Right ventricle myocardium inferior (tissue), 1 donor: ENCODE measurements at regions not wholly inside any gene's neighbourhood (a gene's known extent, or its start where the extent isn't known, plus 50 kb on each side); places are given as distances from the start of the nearest gene placed in this dataset.
"Not testable (repeated sequence)": the region's sequence is repeated elsewhere in the genome, so short reads cannot be mapped to it uniquely, and the experiment has no call there.

Experiments
- ATAC-seq: fragments of 200-7000 bp; cut with Tn5 transposase; one replicate; pipeline ENCODE4 v1.9.1; 2020; ENCODE audit warnings: mild to moderate bottlenecking, moderate library complexity
- DNase-seq: peaks from one replicate; pipeline ENCODE4 v3.0.0; 2021; ENCODE audit errors: missing footprints
- intact Hi-C: fragments of 100-400 bp; cut with DNase I; formaldehyde crosslinking; loops from one replicate; pipeline ENCODE4 v1.11.0; 2022
- donor health status: DM: no; HTN: yes; CAD: no; lungs with severe emphysema.

- ATAC-seq (no peak), DNase-seq (no peak)
- intact Hi-C loops, result no loop called here
Measured at GRCh38 chr3:187844708-187845107, 99.4 kb upstream of the BCL6 start.

- ATAC-seq (no peak), DNase-seq (no peak)
- intact Hi-C loops, result no loop called here
Measured at GRCh38 chr3:187845826-187846225, 100.6 kb upstream of the BCL6 start.

- intact Hi-C loops, result no loop called here
- no peak for DNase-seq
- no peak for ATAC-seq
Measured at GRCh38 chr3:187848401-187848800, 103.1 kb upstream of the BCL6 start.

- DNase-seq, result no peak
- intact Hi-C loops, result no loop called here
- ATAC-seq, result no peak
Measured at GRCh38 chr3:187849016-187849654, 103.9 kb upstream of the BCL6 start.

GRCh38 chr3:187850258-187850921 is 105.1 kb upstream of the BCL6 start:
- ATAC-seq (no peak), DNase-seq (no peak)
- intact Hi-C loops, result no loop called here

- intact Hi-C loops, result no loop called here
- no peak for DNase-seq
- no peak for ATAC-seq
Measured at GRCh38 chr3:187852842-187853730, 107.8 kb upstream of the BCL6 start.

GRCh38 chr3:187855131-187855530 is 109.9 kb upstream of the BCL6 start:
- ATAC-seq (no peak), DNase-seq (no peak)
- intact Hi-C loops, result no loop called here

GRCh38 chr3:187856555-187856954 is 111.3 kb upstream of the BCL6 start:
- ATAC-seq, result no peak
- DNase-seq, result no peak
- intact Hi-C loops, result no loop called here

GRCh38 chr3:187858041-187858440 is 112.8 kb upstream of the BCL6 start:
- ATAC-seq, result peak; percentile 28
- intact Hi-C loops, result no loop called here
- DNase-seq, result no peak

GRCh38 chr3:187858711-187859110 is 113.4 kb upstream of the BCL6 start:
- no peak for DNase-seq
- ATAC-seq, result no peak
- intact Hi-C loops, result no loop called here

- intact Hi-C loops, ATAC-seq, DNase-seq: not testable (repeated sequence)
Measured at GRCh38 chr3:187862701-187863277, 117.5 kb upstream of the BCL6 start.

- no peak for DNase-seq
- no peak for ATAC-seq
- intact Hi-C loops, result no loop called here
Measured at GRCh38 chr3:187870360-187871203, 125.3 kb upstream of the BCL6 start.

- DNase-seq, result no peak
- intact Hi-C loops, result no loop called here
- no peak for ATAC-seq
Measured at GRCh38 chr3:187871204-187871591, 125.9 kb upstream of the BCL6 start.

- DNase-seq (no peak), ATAC-seq (no peak)
- intact Hi-C loops, result no loop called here
Measured at GRCh38 chr3:187871848-187872247, 126.6 kb upstream of the BCL6 start.

GRCh38 chr3:187873843-187874242 is 128.6 kb upstream of the BCL6 start:
- intact Hi-C loops, result no loop called here
- no peak for DNase-seq
- no peak for ATAC-seq

- intact Hi-C loops, result no loop called here
- no peak for DNase-seq
- no peak for ATAC-seq
Measured at GRCh38 chr3:187875863-187876262, 130.6 kb upstream of the BCL6 start.

- intact Hi-C loops, result no loop called here
- no peak for ATAC-seq
- no peak for DNase-seq
Measured at GRCh38 chr3:187878772-187879518, 133.7 kb upstream of the BCL6 start.

- no peak for DNase-seq
- ATAC-seq, result no peak
- intact Hi-C loops, result no loop called here
Measured at GRCh38 chr3:187880441-187880840, 135.2 kb upstream of the BCL6 start.
